GM13977 (cell line): ENCODE measurements at regions not wholly inside any gene's neighbourhood (a gene's known extent, or its start where the extent isn't known, plus 50 kb on each side); places are given as distances from the start of the nearest gene placed in this dataset.

Experiments used
- DNase-seq: peaks from one replicate; pipeline ENCODE4 v3.0.0; 2012; ENCODE audit warnings: low spot score
- CTCF ChIP-seq: IDR thresholded peaks from 2 replicates; pipeline ENCODE4 v1.5.1; 2012; ENCODE audit warnings: mild to moderate bottlenecking, control low read depth; ENCODE audit not compliant: insufficient read depth; ENCODE audit errors: extremely low read depth, missing control alignments
- in situ Hi-C: fragments of 300-500 bp; cut with MboI; formaldehyde crosslinking; loops from one replicate; pipeline ENCODE4 v1.12.0; 2022; ENCODE audit warnings: low sequenced_read_pairs, low pct_unique_long_range_greater_than_20kb, mixed read lengths, inconsistent platforms; ENCODE audit not compliant: unreplicated experiment

- in situ Hi-C loops: no loop called here
- TF ChIP-seq CTCF: no peak
- no peak for DNase-seq
These were observed 680.5 kb downstream of the MECOM start for GRCh38 chr3:168983046-168983445.

- TF ChIP-seq CTCF: no peak
- no peak for DNase-seq
- in situ Hi-C loops: no loop called here
These were observed 682.1 kb downstream of the MECOM start for GRCh38 chr3:168981396-168981795.

- in situ Hi-C loops: no loop called here
- no peak for DNase-seq
- no peak for TF ChIP-seq CTCF
These were observed 685.7 kb downstream of the MECOM start for GRCh38 chr3:168977716-168978374.

GRCh38 chr3:168976969-168977368 is 686.5 kb downstream of the MECOM start:
- TF ChIP-seq CTCF: no peak
- no peak for DNase-seq
- in situ Hi-C loops: no loop called here

DNA sequence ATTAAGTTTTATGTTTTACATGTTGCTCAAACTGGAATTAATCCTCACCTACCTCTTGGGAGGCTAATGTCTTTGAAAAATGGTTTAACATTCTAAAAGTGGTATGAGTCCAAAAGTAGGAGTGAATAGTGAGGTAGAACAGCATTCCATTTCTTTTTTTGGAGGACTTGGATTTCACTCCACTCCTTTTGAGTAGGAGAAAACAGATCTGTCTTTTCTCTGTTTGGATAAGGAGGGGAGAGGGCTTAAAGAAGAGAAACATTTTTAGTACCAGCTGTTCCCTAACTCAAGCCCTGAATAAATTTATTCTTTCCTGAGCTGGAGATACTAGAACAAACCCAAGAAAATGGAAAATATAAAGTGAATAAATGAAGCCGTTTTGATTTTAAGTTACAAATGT is 687.9 kb downstream of the MECOM start:
- DNase-seq: no peak
- no peak for TF ChIP-seq CTCF
- in situ Hi-C loops: no loop called here

- in situ Hi-C loops: no loop called here
- no peak for DNase-seq
- TF ChIP-seq CTCF: no peak
These were observed 688.7 kb downstream of the MECOM start for GRCh38 chr3:168974617-168975403.
